GM12892 (cell line): ENCODE measurements at regions not wholly inside any gene's neighbourhood (a gene's known extent, or its start where the extent isn't known, plus 50 kb on each side); places are given as distances from the start of the nearest gene placed in this dataset.

Experiments
- DNase-seq: peaks from one replicate; pipeline ENCODE4 v3.0.0; 2011; ENCODE audit not compliant: insufficient read length
- FAIRE-seq: peaks from 2 replicates; lab custom pipeline; 2011; peaks lifted over from hg19 to GRCh38; lab: Jason Lieb, UNC
- POLR2A ChIP-seq: IDR thresholded peaks from 2 replicates; pipeline ENCODE4 v1.6.1; 2011; ENCODE audit warnings: low read depth, low read length, control low read depth
- POLR2AphosphoS5 ChIP-seq: IDR thresholded peaks from 2 replicates; pipeline ENCODE4 v1.6.1; 2011; ENCODE audit warnings: low read depth, low read length, control low read depth
- TAF1 ChIP-seq: IDR thresholded peaks from 2 replicates; pipeline ENCODE4 v1.6.1; 2011; ENCODE audit warnings: low read depth, mild to moderate bottlenecking, control low read depth, low read length, borderline replicate concordance

DNA sequence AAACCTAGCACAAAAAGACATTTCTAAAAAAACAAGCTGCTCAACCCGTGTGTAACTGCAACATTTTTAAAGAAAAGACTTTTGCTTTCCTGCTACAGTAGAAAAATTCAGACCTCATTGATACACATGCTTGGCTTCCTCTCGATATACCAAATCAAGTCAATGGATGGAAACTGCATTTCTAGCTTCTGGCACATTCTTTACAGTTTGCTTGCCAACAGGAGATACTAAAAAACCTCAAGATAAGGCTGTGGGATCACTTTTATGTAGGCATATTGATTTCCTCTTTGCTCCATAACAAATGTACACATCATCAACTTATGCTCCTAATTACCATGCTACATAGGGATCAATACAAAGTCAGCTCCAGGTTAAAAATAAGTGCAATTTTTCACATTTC lies 178.4 kb downstream of the SIPA1L2 start:
- FAIRE-seq (no peak), DNase-seq (no peak)
- TF ChIP-seq POLR2A, result no peak
- TF ChIP-seq POLR2AphosphoS5, result no peak
- no peak for TF ChIP-seq TAF1

- DNase-seq, result no peak
- TF ChIP-seq TAF1 (no peak), POLR2A (no peak), POLR2AphosphoS5 (no peak)
- FAIRE-seq, result no peak
Measured at GRCh38 chr1:232450615-232451014, 179.3 kb downstream of the SIPA1L2 start.

DNA sequence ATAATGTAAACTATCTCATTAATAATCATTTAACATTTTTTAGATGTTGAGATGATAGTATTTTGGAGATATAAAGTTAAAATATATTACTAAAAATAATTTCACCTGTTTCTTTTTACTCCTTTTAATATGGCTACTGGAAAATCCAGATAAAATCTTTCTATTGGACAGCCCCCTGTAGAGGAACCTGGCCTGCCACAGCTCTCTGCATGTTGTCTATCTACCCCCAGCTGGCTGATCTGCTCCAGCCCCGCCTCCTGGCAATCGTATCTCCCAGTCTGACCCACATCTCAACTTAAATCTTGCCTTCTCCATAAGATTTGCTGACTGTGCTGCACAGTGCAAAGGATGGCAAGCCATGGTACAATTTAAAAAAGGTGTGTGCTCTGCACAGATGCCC lies 182.8 kb downstream of the SIPA1L2 start:
- no peak for DNase-seq
- FAIRE-seq, result no peak

DNA sequence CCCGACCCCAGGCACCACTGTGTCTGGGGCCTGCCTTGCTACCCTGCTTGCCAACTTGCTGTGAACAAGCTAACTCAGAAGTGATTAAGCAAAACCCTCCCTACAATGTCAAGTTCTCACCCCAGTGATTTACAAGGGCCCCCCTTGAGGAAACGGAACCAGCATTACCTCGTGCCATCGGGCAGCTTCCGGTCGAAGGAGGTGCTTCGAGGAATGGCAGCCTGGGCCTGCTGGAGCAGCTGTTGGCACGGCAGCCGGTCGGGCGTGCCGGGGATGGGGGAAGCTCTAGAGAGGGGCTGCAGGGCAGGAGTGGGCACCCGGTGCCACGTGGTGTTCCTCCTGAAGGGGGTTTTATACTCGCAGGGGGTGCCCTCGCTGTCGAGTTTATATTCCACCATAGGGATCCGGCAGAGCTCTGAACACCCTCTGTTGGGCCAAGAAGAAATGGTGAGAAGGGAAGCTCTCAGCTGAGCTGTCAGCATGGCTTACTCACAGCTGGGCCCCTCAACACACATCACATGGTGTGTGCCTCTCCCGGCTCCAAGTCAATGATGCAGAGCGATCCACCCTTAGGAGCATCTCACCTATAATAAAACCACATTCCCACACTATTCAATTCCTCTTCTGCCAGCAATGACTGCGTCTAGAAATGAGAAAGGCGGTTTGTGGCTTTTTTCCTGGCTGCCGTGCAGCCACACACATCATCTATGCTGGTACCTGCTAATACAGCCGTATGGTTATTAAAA lies 184.4 kb downstream of the SIPA1L2 start:
- no peak for DNase-seq
- TF ChIP-seq POLR2AphosphoS5 (no peak), POLR2A (no peak), TAF1 (no peak)
- FAIRE-seq, result no peak

More for the DNA sequence above, 182.8 kb downstream of the SIPA1L2 start:
- TF ChIP-seq TAF1 (no peak), POLR2A (no peak), POLR2AphosphoS5 (no peak)

GRCh38 chr1:232443372-232443771 lies 186.6 kb downstream of the SIPA1L2 start:
- no peak for TF ChIP-seq TAF1
- TF ChIP-seq POLR2A, result no peak
- no peak for TF ChIP-seq POLR2AphosphoS5
- FAIRE-seq, result no peak
- no peak for DNase-seq

DNA sequence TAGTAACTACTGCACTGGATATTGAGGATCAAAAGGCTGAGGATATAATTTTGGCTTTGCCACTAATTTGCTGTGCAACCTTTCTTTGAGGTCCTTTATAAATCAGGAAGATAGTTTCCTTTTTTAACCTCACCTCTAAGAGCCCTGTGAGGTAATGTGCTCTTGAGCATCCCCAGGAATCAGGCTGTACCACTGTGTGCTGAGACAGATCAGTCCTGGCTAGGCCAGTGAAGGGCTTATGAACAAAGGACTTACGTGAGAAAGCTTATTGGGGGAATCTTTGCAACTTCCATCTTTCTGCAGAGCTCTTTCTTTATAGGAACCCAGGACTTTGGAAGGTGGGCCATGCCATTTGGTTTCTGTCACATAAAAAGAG lies 188.9 kb downstream of the SIPA1L2 start:
- TF ChIP-seq POLR2A, result no peak
- TF ChIP-seq POLR2AphosphoS5, result no peak
- TF ChIP-seq TAF1, result no peak
- DNase-seq (no peak), FAIRE-seq (no peak)

DNA sequence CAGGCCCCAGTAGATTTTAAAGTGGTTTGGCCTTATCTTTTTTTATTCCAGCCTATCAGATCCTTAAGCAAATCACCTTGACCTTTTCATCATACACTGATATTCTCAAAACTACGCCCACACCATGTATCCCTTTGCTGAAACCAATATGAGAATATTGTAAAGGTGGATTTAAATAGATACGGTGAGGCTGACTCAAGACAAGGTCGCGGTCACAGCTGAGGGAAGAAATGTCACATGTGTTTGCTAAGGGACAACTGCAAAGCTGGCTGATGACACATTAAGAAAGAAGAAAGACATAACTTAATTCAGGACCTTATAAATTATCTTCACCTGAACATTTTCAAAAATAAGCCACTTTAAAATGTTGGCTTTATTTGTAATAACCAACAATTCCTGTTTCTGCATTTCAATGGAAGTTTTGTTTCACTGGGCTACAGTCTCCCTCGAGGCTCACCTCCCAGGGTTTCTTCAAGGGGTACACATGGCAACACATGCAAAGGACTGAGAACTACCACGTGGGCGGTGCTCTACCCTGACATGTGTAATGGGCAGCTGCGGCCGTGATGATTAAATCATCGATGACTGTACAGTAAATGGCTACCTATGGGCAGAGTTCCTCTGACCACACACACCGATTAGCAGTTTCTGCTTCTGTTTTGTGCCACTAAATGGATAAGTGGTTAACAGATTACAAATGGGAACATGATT lies 189.5 kb downstream of the SIPA1L2 start:
- FAIRE-seq, result no peak
- TF ChIP-seq POLR2AphosphoS5 (no peak), TAF1 (no peak), POLR2A (no peak)

DNA sequence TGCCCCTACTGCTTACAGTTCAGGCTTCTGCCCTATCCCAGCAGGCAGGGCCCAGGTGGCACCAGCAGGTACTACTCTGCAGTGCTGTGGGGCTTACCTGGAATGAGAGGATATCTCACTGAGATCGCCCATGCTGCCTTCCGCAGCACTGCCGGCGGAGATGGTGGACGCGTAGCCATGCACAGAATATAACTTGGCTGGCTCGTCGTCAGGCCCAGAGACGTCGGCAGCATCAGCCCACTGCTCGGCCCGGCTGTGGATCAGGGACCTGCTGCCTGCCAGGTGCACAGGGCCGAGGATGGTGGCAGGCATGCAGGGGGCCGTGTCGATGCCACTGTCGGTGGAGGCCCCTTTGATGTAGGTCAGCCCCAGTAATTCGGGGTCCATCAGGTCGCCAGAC lies 190.9 kb downstream of the SIPA1L2 start:
- no peak for TF ChIP-seq TAF1
- TF ChIP-seq POLR2AphosphoS5, result no peak
- no peak for TF ChIP-seq POLR2A
- FAIRE-seq (no peak), DNase-seq (no peak)

More for the DNA sequence above, 189.5 kb downstream of the SIPA1L2 start:
- no peak for DNase-seq

- DNase-seq, result no peak
- no peak for TF ChIP-seq POLR2A
- no peak for TF ChIP-seq TAF1
- TF ChIP-seq POLR2AphosphoS5, result no peak
- FAIRE-seq, result no peak
Measured at GRCh38 chr1:232438476-232438875, 191.5 kb downstream of the SIPA1L2 start.

GRCh38 chr1:232437510-232437909 lies 192.4 kb downstream of the SIPA1L2 start:
- TF ChIP-seq POLR2AphosphoS5, result no peak
- TF ChIP-seq POLR2A, result no peak
- TF ChIP-seq TAF1, result no peak
- FAIRE-seq (no peak), DNase-seq (no peak)

DNA sequence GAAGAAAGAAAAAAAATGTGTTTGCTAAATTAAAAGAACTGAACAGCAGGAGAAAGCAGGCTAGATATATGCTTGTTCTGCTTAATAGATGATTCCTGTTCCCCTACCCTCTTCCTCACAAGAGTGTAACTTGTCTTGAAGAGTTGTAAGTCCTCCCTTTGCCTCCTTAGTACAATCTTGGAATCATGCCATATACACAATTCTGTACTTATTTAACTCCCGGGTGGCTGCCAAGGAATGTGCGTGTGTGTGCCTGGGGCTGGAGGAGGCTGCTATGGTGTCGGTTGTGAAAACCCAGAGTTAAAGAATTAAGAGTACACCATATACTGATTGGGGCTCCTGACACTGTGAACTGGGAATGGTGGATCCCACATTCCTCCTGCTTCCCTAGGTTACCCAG lies 194.2 kb downstream of the SIPA1L2 start:
- TF ChIP-seq TAF1 (no peak), POLR2AphosphoS5 (no peak), POLR2A (no peak)
- no peak for DNase-seq
- FAIRE-seq, result no peak
